Daoy (cell line): ENCODE measurements at regions not wholly inside any gene's neighbourhood (a gene's known extent, or its start where the extent isn't known, plus 50 kb on each side); places are given as distances from the start of the nearest gene placed in this dataset.

Experiments
- DNase-seq: peaks from one replicate; pipeline ENCODE4 v3.0.0-alpha.2; 2015; ENCODE audit warnings: low read depth

- DNase-seq, result no peak
Observed at GRCh38 chr9:73647560-73647959, 495.9 kb downstream of the ANXA1 start.

- no peak for DNase-seq
Observed at GRCh38 chr9:73649552-73649951, 497.9 kb downstream of the ANXA1 start.

GRCh38 chr9:73655363-73655762 lies 503.7 kb downstream of the ANXA1 start:
- no peak for DNase-seq

GRCh38 chr9:73655831-73656230 lies 504.2 kb downstream of the ANXA1 start:
- no peak for DNase-seq

- DNase-seq, result no peak
Observed at GRCh38 chr9:73665253-73665652, 513.6 kb downstream of the ANXA1 start.

- no peak for DNase-seq
Observed at GRCh38 chr9:73667749-73668148, 516.1 kb downstream of the ANXA1 start.

GRCh38 chr9:73680831-73681230 lies 529.2 kb downstream of the ANXA1 start:
- no peak for DNase-seq

GRCh38 chr9:73682789-73683188 lies 531.1 kb downstream of the ANXA1 start:
- no peak for DNase-seq

- peak; percentile 49 for DNase-seq
Observed at GRCh38 chr9:73683862-73684591, 532.4 kb downstream of the ANXA1 start.

- peak; percentile 70 for DNase-seq
Observed at GRCh38 chr9:73684601-73685000, 532.9 kb downstream of the ANXA1 start.

- no peak for DNase-seq
Observed at GRCh38 chr9:73685786-73686185, 534.1 kb downstream of the ANXA1 start.

GRCh38 chr9:73689051-73689870 lies 537.6 kb downstream of the ANXA1 start:
- DNase-seq, result no peak

GRCh38 chr9:73701415-73702057 lies 549.9 kb downstream of the ANXA1 start:
- DNase-seq, result peak; percentile 16

- peak; percentile 16 for DNase-seq
Observed at GRCh38 chr9:73714294-73714693, 562.6 kb downstream of the ANXA1 start.

- no peak for DNase-seq
Observed at GRCh38 chr9:73715591-73715990, 563.9 kb downstream of the ANXA1 start.

GRCh38 chr9:73719660-73720059 lies 568.0 kb downstream of the ANXA1 start:
- DNase-seq, result no peak

GRCh38 chr9:73720601-73721000 lies 568.9 kb downstream of the ANXA1 start:
- no peak for DNase-seq

- no peak for DNase-seq
Observed at GRCh38 chr9:73736270-73736669, 584.6 kb downstream of the ANXA1 start.

- DNase-seq, result no peak
Observed at GRCh38 chr9:73738741-73739530, 587.3 kb downstream of the ANXA1 start.

- no peak for DNase-seq
Observed at GRCh38 chr9:73741316-73741715, 589.7 kb downstream of the ANXA1 start.

GRCh38 chr9:73742412-73742811 lies 590.7 kb downstream of the ANXA1 start:
- no peak for DNase-seq

- DNase-seq, result no peak
Observed at GRCh38 chr9:73743826-73744225, 592.2 kb downstream of the ANXA1 start.
